ENCODE measurements at regions not wholly inside any gene's neighbourhood (a gene's known extent, or its start where the extent isn't known, plus 50 kb on each side); places are given as distances from the start of the nearest gene placed in this dataset.

- Histone ChIP-seq H2AFZ (ENCODE audit: low read length) (no peak overlapping the region), H3K27ac (ENCODE audit: low read depth, low read length) (no peak overlapping the region), H3K4me3 (ENCODE audit: insufficient read depth, low read length) (no peak overlapping the region), H3K4me1 (ENCODE audit: insufficient read depth, low read length) (no peaks in the 10 kb centered on the region), H3K9me3 (ENCODE audit: low read depth, low read length) (no peaks in the 10 kb centered on the region), H3K36me3 (ENCODE audit: insufficient read depth, low read length) (no peaks in the 10 kb centered on the region), H3K79me2 (ENCODE audit: insufficient read depth, low read length) (no peaks in the 10 kb centered on the region), H4K20me1 (ENCODE audit: insufficient read depth, low read length) (no peaks in the 10 kb centered on the region), H3K27me3 (ENCODE audit: insufficient read depth, low read length) (no peaks in the 10 kb centered on the region), H3K4me2 (ENCODE audit: insufficient read depth, low read length) (no peak overlapping the region)
- no peak for TF ChIP-seq CTCF (IDR thresholded peaks at IDR 0.05; ENCODE audit: extremely low read depth, low read depth, low read length)
- no peak for DNase-seq (ENCODE audit: insufficient read length, low spot score, missing footprints)
These were observed 117.7 kb upstream of the P2RY1 start for GRCh38 chr3:152717252-152717651.

DNA sequence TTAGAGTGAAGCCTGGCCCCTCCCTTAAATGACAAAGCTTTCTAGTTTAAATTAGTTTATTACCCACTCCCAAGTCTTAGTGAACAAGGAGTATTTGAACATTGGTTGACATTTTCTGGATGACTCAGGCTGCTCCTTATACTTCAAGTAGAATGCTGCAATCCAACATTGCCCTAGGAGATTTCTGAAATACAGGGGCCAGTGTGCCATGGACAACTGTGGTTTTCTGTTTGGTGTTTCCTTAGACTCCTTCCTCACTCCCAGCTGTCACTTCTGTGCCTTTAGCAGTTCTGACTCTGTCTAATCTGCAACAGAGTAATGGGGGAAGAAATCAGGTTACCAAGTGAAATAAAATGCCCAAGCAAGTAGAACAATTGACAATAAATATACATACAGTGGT lies 116.1 kb upstream of the P2RY1 start:
- no peaks in the 10 kb centered on the region for H4K20me1 ChIP-seq (ENCODE audit: insufficient read depth, low read length)
- no peaks in the 10 kb centered on the region for H3K36me3 ChIP-seq (ENCODE audit: insufficient read depth, low read length)
- H3K4me2 ChIP-seq (ENCODE audit: insufficient read depth, low read length): no peak overlapping the region
- H3K4me1 ChIP-seq (ENCODE audit: insufficient read depth, low read length): no peaks in the 10 kb centered on the region
- no peaks in the 10 kb centered on the region for H3K79me2 ChIP-seq (ENCODE audit: insufficient read depth, low read length)
- H3K4me3 ChIP-seq (ENCODE audit: insufficient read depth, low read length): no peak overlapping the region
- no peak for DNase-seq (ENCODE audit: insufficient read length, low spot score, missing footprints)
- H3K27me3 ChIP-seq (ENCODE audit: insufficient read depth, low read length): no peaks in the 10 kb centered on the region
- H2AFZ ChIP-seq (ENCODE audit: low read length): no peak overlapping the region
- no peaks in the 10 kb centered on the region for H3K9me3 ChIP-seq (ENCODE audit: low read depth, low read length)
- TF ChIP-seq CTCF (IDR thresholded peaks at IDR 0.05; ENCODE audit: extremely low read depth, low read depth, low read length): no peak
- H3K27ac ChIP-seq (ENCODE audit: low read depth, low read length): no peak overlapping the region

DNA sequence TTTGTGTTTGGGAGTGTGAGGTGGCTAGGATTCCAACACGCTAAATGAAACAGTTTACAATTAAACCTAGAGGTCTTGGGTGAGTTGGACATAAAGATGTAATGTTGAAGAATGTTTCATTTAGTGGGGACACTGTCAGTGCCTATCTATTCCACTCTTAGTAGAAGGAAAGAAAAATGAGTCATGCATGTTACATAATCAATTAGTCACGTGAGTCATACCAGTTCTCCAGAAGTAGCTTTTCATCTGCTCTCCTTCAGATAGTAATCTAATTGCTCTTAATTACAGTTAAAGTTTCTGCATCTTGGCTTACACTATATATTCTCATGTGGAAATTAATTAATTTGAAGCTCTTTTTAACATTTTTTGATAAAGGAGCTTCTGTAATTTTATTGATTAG lies 115.7 kb upstream of the P2RY1 start:
- Histone ChIP-seq H2AFZ (ENCODE audit: low read length) (no peak overlapping the region), H3K27me3 (ENCODE audit: insufficient read depth, low read length) (no peaks in the 10 kb centered on the region), H3K4me3 (ENCODE audit: insufficient read depth, low read length) (no peak overlapping the region), H3K36me3 (ENCODE audit: insufficient read depth, low read length) (no peaks in the 10 kb centered on the region), H3K4me2 (ENCODE audit: insufficient read depth, low read length) (no peak overlapping the region), H3K4me1 (ENCODE audit: insufficient read depth, low read length) (no peaks in the 10 kb centered on the region), H3K9me3 (ENCODE audit: low read depth, low read length) (no peaks in the 10 kb centered on the region), H3K79me2 (ENCODE audit: insufficient read depth, low read length) (no peaks in the 10 kb centered on the region), H3K27ac (ENCODE audit: low read depth, low read length) (no peak overlapping the region), H4K20me1 (ENCODE audit: insufficient read depth, low read length) (no peaks in the 10 kb centered on the region)
- TF ChIP-seq CTCF (IDR thresholded peaks at IDR 0.05; ENCODE audit: extremely low read depth, low read depth, low read length): no peak
- no peak for DNase-seq (ENCODE audit: insufficient read length, low spot score, missing footprints)

DNA sequence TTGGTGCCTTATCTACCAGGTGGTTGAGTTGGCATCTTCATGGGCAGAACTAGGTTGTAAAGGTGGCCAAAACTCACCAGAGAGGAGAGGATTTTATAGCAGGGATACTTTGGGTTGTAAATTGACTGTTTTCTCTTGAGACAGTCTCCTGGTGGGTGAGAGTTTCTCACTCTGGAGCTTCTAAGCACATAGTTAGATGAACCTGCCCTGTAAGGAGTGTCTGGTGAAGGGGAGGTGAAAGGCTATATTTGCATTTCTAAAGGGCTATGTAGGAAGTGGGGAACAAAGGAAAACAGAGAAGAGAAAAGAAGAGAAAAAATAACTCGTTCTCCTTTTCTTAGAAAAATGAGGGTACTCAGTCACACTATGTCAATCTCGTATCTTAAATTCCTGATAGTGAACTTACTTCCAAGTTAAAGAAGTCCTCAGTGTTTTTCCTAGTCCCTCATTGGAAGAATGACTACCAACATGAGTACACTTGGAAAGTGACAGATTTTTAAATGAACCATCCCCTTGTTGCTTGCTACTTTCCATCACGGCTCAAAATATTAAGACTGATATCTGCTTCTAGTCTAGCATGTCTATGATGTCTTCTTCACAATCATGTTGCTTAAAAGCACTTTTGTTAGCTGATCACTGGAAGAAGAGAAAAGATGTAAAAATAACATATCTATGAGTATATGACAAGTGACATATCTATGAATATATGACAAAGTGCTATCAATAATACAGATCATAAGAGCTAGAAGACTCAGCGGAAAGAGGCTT lies 113.8 kb upstream of the P2RY1 start:
- no peak for DNase-seq (ENCODE audit: insufficient read length, low spot score, missing footprints)
- TF ChIP-seq CTCF (IDR thresholded peaks at IDR 0.05; ENCODE audit: extremely low read depth, low read depth, low read length): no peak
- no peaks in the 10 kb centered on the region for H3K36me3 ChIP-seq (ENCODE audit: insufficient read depth, low read length)

More for the DNA sequence above, 113.8 kb upstream of the P2RY1 start:
- H3K4me3 ChIP-seq (ENCODE audit: insufficient read depth, low read length): no peak overlapping the region
- no peak overlapping the region for H3K27ac ChIP-seq (ENCODE audit: low read depth, low read length)
- H4K20me1 ChIP-seq (ENCODE audit: insufficient read depth, low read length): no peaks in the 10 kb centered on the region
- no peaks in the 10 kb centered on the region for H3K4me1 ChIP-seq (ENCODE audit: insufficient read depth, low read length)
- no peak overlapping the region for H2AFZ ChIP-seq (ENCODE audit: low read length)
- no peaks in the 10 kb centered on the region for H3K27me3 ChIP-seq (ENCODE audit: insufficient read depth, low read length)
- H3K4me2 ChIP-seq (ENCODE audit: insufficient read depth, low read length): no peak overlapping the region
- H3K79me2 ChIP-seq (ENCODE audit: insufficient read depth, low read length): no peaks in the 10 kb centered on the region
- no peaks in the 10 kb centered on the region for H3K9me3 ChIP-seq (ENCODE audit: low read depth, low read length)

Data from osteoblast (primary cell).